OCI-LY1 (cell line): ENCODE measurements at regions not wholly inside any gene's neighbourhood (a gene's known extent, or its start where the extent isn't known, plus 50 kb on each side); places are given as distances from the start of the nearest gene placed in this dataset.
A peak's percentile ranks its signal among the peaks of the same experiment; 100 is the strongest.

ENCODE experiments used
- H2AFZ ChIP-seq: fragments of 200-600 bp; sonication (generic), shearing (Covaris generic); 2 replicates; pipeline ENCODE4 v1.6.0; 2014; ENCODE audit warnings: antibody characterized with exemption, mild to moderate bottlenecking, low read length
- H3F3A ChIP-seq: fragments of 200-600 bp; sonication (generic), shearing (Covaris generic); 2 replicates; pipeline ENCODE4 v1.6.0; 2014; ENCODE audit warnings: mild to moderate bottlenecking, antibody characterized with exemption, low read length, moderate library complexity; ENCODE audit not compliant: insufficient read depth
- H3K27ac ChIP-seq: fragments of 200-600 bp; sonication (generic); 2 replicates; pipeline ENCODE4 v1.5.1; 2014; ENCODE audit warnings: low read length, mixed run types, mild to moderate bottlenecking, low read depth; ENCODE audit not compliant: poor library complexity, severe bottlenecking
- H3K27me3 ChIP-seq: fragments of 200-600 bp; sonication (generic); 2 replicates; pipeline ENCODE4 v1.6.0; 2014; ENCODE audit warnings: antibody characterized with exemption, mild to moderate bottlenecking, low read length, moderate library complexity; ENCODE audit not compliant: insufficient read depth
- H3K36me3 ChIP-seq: fragments of 200-600 bp; sonication (generic); 2 replicates; pipeline ENCODE4 v1.6.1; 2014; ENCODE audit warnings: mild to moderate bottlenecking, antibody characterized with exemption, low read length, moderate library complexity, mixed read lengths; ENCODE audit not compliant: insufficient read depth
- H3K4me1 ChIP-seq: fragments of 200-600 bp; sonication (generic); 2 replicates; pipeline ENCODE4 v1.5.1; 2014; ENCODE audit warnings: mild to moderate bottlenecking, low read length, moderate library complexity; ENCODE audit not compliant: insufficient read depth, severe bottlenecking
- H3K4me2 ChIP-seq: fragments of 200-600 bp; sonication (generic), shearing (Covaris generic); 2 replicates; pipeline ENCODE4 v1.6.1; 2014; ENCODE audit warnings: low read length
- H3K4me3 ChIP-seq: fragments of 200-600 bp; sonication (generic); 2 replicates; pipeline ENCODE4 v1.5.1; 2014; ENCODE audit warnings: low read length, low read depth, mild to moderate bottlenecking, mixed read lengths; ENCODE audit not compliant: poor library complexity, severe bottlenecking
- H3K79me2 ChIP-seq: fragments of 200-600 bp; shearing (Covaris generic); 2 replicates; pipeline ENCODE4 v1.6.1; 2016; ENCODE audit warnings: mixed run types, low read length, mixed read lengths; ENCODE audit not compliant: insufficient read depth
- H3K9ac ChIP-seq: fragments of 200-600 bp; sonication (generic), shearing (Covaris generic); 2 replicates; pipeline ENCODE4 v1.6.1; 2014; ENCODE audit warnings: mild to moderate bottlenecking, low read length, mixed read lengths
- H3K9me2 ChIP-seq: fragments of 200-600 bp; sonication (generic), shearing (Covaris generic); 2 replicates; pipeline ENCODE4 v1.6.1; 2014; ENCODE audit warnings: low read depth, mild to moderate bottlenecking, low read length, mixed read lengths
- H3K9me3 ChIP-seq: fragments of 200-600 bp; shearing (Covaris generic); 2 replicates; pipeline ENCODE4 v1.6.1; 2014; ENCODE audit warnings: low read length, mixed read lengths
- H4K20me1 ChIP-seq: fragments of 200-600 bp; sonication (generic), shearing (Covaris generic); 2 replicates; pipeline ENCODE4 v1.6.0; 2016; ENCODE audit warnings: mild to moderate bottlenecking, low read length; ENCODE audit not compliant: insufficient read depth
- EZH2 ChIP-seq: fragments of 200-600 bp; sonication (generic), shearing (Covaris generic); IDR thresholded peaks from 2 replicates; pipeline ENCODE4 v1.8.0; 2017; ENCODE audit warnings: borderline replicate concordance, mixed run types, mild to moderate bottlenecking, antibody characterized with exemption, low read length, moderate library complexity, mixed read lengths
- TF ChIP-seq, protein P1 (sequence below): fragments of 200-600 bp; sonication (generic), shearing (Covaris generic); IDR thresholded peaks from 2 replicates; pipeline ENCODE4 v1.5.1; 2017; ENCODE audit warnings: mild to moderate bottlenecking, antibody characterized with exemption, low read length, moderate library complexity, mixed read lengths

DNA sequence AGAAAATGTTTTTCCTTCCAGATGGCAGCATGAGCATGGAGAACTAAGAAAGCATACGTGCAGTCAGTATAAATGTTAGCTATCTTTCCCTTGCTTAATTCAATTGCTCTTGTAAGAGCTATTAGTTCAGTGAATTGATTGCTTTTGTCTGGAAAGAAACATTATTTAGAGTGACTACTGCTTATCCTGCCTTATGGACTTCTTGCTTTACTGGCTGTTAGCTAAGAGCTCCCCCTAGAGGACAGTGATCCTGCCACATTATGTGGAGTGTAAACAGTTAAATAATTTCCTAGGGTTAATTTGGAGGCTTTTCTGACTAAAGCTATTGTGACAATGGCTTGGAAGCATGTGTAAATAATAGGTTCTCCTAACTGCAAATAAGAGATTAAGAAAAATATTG lies 1402.4 kb downstream of the FAM133A start:
- Histone ChIP-seq H3K9me2 (no peaks in the 10 kb centered on the region), H3K4me1 (peaks cover 9% of the 10 kb centered on the region), H3K36me3 (no peaks in the 10 kb centered on the region), H3K4me3 (no peak overlapping the region), H3K27ac (no peak overlapping the region), H3K27me3 (no peaks in the 10 kb centered on the region), H3K4me2 (no peak overlapping the region), H3F3A (no peaks in the 10 kb centered on the region), H2AFZ (no peak overlapping the region), H3K9me3 (no peaks in the 10 kb centered on the region), H4K20me1 (no peaks in the 10 kb centered on the region), H3K9ac (no peak overlapping the region), H3K79me2 (no peaks in the 10 kb centered on the region)
- TF ChIP-seq, protein P1, sequence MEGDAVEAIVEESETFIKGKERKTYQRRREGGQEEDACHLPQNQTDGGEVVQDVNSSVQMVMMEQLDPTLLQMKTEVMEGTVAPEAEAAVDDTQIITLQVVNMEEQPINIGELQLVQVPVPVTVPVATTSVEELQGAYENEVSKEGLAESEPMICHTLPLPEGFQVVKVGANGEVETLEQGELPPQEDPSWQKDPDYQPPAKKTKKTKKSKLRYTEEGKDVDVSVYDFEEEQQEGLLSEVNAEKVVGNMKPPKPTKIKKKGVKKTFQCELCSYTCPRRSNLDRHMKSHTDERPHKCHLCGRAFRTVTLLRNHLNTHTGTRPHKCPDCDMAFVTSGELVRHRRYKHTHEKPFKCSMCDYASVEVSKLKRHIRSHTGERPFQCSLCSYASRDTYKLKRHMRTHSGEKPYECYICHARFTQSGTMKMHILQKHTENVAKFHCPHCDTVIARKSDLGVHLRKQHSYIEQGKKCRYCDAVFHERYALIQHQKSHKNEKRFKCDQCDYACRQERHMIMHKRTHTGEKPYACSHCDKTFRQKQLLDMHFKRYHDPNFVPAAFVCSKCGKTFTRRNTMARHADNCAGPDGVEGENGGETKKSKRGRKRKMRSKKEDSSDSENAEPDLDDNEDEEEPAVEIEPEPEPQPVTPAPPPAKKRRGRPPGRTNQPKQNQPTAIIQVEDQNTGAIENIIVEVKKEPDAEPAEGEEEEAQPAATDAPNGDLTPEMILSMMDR = peak; percentile 66
- TF ChIP-seq EZH2 = no peak

DNA sequence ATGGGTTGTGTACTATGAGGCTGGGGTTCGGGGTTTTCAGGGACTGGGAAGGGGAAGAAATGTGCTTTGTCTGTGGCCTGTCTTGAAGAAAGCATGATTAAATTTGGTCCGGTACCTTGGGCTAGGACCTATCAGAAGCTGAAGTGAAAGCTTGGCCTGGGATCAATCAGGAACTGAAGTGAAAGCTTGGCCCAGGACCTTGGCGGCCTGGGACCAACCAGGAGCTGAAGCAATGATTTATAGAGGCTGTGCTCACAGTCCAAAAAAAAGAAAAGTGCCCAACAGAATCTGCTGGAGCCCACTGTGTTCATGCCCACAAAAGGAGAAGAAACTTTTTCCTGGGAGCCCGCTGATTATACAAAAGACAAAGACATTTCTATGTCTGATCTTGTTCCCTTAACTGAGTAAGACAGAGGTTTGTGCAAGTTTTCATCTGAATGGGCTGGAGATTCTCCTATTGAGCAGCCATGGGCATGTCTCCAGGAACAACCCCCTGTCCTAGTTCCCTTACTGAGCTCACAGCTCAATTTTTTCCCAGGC lies 1427.9 kb downstream of the FAM133A start:
- Histone ChIP-seq H3K27ac (no peak overlapping the region), H3K27me3 (no peaks in the 10 kb centered on the region), H3K9me3 (no peaks in the 10 kb centered on the region), H3K36me3 (no peaks in the 10 kb centered on the region), H2AFZ (no peak overlapping the region), H3K4me1 (no peaks in the 10 kb centered on the region), H3F3A (no peaks in the 10 kb centered on the region), H3K4me3 (no peak overlapping the region), H3K79me2 (no peaks in the 10 kb centered on the region), H3K9ac (no peak overlapping the region), H3K9me2 (no peaks in the 10 kb centered on the region), H4K20me1 (no peaks in the 10 kb centered on the region), H3K4me2 (no peak overlapping the region)
- TF ChIP-seq, protein P1 = no peak
- TF ChIP-seq EZH2 = no peak

DNA sequence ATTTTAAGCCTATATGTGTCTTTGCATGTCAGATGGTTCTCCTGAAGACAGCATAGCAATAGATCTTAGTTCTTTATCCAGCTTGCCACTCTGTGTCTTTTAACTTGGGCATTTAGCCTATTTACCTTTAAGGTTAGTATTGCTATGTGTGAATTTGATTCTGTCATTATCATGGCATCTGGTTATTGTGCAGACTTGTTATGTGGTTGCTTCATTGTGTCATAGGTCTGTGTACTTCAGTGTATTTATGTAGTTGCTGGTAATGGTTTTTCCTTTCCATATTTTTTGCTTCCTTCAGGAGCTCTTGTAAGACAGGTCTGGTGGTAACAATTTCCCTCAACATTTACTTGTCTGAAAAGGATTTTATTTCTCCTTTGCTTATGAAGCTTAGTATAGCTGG lies 1443.5 kb downstream of the FAM133A start:
- no peak overlapping the region for H3K27ac ChIP-seq
- no peaks in the 10 kb centered on the region for H3F3A ChIP-seq
- no peak overlapping the region for H2AFZ ChIP-seq
- no peaks in the 10 kb centered on the region for H4K20me1 ChIP-seq
- H3K4me3 ChIP-seq = no peak overlapping the region
- no peaks in the 10 kb centered on the region for H3K36me3 ChIP-seq
- no peaks in the 10 kb centered on the region for H3K27me3 ChIP-seq
- no peaks in the 10 kb centered on the region for H3K9me3 ChIP-seq
- H3K9ac ChIP-seq = no peak overlapping the region
- TF ChIP-seq, protein P1 = no peak
- TF ChIP-seq EZH2 = no peak
- H3K4me2 ChIP-seq = no peak overlapping the region
- no peaks in the 10 kb centered on the region for H3K79me2 ChIP-seq
- H3K9me2 ChIP-seq = no peaks in the 10 kb centered on the region
- H3K4me1 ChIP-seq = no peaks in the 10 kb centered on the region
